Right lung (tissue), 2 donors: ENCODE measurements at regions not wholly inside any gene's neighbourhood (a gene's known extent, or its start where the extent isn't known, plus 50 kb on each side); places are given as distances from the start of the nearest gene placed in this dataset.
A peak's percentile ranks its signal among the peaks of the same experiment; 100 is the strongest.
"Not testable (repeated sequence)": the region's sequence is repeated elsewhere in the genome, so short reads cannot be mapped to it uniquely, and the experiment has no call there.

Experiments used
- DNase-seq, 2 donors: peaks; one replicate each; pipeline ENCODE4 v3.0.0-alpha.2; 2013

GRCh38 chr18:42545825-42546224, 569.7 kb downstream of the RIT2 start:
- no peak for DNase-seq

- no peak for DNase-seq
Measured at GRCh38 chr18:42548493-42548892, 567.0 kb downstream of the RIT2 start.

GRCh38 chr18:42549596-42549995, 565.9 kb downstream of the RIT2 start:
- DNase-seq, result no peak

DNA sequence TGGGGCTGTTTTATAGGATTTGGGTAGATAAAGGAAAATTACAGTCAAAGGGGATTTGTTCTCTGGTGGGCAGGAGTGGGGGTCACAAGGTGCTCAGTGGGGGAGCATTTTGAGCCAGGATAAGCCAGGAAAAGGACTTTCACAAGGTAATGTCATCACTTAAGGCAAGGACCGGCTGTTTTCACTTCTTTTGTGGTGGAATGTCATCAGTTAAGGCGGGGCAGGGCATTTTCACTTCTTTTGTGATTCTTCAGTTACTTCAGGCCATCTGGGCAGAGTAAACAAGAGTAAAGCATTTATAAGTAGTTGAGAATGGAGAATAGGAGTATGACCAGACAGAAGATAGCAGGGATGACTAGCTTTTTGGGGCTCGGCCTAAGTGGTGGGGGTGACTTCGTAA, 562.9 kb downstream of the RIT2 start:
- not testable (repeated sequence) for DNase-seq

GRCh38 chr18:42559069-42559690, 556.3 kb downstream of the RIT2 start:
- DNase-seq, result no peak

DNA sequence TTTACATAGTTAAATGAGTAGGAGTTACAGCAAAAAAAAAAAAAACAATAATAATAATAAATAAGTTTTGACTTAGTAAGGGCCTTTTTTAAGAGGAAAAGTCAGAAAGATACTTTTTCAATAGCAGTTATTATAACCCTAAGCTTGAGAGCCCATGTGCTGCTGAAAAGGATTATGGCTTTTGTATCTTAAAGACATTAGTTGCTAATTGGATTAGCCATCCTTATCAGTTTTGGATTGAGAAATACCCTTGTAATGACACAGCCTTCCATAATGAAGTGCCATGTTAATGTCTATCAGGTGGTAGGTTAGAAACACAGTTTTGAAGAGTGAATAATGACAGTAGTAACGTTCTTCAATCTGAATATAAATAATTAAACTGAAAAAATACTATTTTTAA, 554.0 kb downstream of the RIT2 start:
- no peak for DNase-seq

- no peak for DNase-seq
Measured at GRCh38 chr18:42563995-42564394, 551.5 kb downstream of the RIT2 start.

DNA sequence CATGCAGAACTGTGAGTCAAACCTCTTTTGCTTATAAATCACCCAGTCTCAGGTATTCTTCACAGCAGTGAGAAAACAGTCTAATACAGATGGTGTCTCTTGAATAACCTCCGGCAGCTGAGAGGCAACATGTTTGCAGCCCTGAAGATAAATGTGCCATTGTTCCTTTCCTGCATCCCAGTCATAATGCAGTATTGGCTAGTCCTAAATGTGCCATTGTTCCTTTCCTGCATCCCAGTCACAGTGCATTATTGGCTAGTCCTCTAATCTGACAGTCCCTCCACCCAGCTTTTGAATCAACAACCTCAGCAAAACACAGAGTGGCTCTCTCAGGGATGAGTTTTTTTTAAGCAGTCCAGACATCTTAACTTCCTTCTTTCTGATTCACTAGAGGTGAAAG, 550.7 kb downstream of the RIT2 start:
- no peak for DNase-seq

DNA sequence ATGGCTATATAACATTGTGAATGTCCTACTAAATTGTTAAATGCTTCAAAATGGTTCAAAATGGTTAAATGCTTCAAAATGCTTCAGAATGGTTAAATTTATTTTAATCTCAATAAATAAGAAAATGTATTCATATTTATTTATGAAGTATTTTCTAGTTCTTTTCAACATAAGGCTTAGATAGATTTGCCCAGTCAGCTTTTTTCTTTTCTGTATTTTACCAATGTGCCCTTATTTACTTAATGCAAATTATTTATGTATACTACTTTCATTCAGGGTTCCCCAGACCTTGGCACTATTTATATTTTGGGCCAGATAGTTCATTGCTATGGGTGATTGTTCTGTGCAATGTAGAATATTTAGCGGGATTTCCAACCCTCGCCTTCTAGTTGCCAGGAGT, 546.7 kb downstream of the RIT2 start:
- DNase-seq, result no peak

DNA sequence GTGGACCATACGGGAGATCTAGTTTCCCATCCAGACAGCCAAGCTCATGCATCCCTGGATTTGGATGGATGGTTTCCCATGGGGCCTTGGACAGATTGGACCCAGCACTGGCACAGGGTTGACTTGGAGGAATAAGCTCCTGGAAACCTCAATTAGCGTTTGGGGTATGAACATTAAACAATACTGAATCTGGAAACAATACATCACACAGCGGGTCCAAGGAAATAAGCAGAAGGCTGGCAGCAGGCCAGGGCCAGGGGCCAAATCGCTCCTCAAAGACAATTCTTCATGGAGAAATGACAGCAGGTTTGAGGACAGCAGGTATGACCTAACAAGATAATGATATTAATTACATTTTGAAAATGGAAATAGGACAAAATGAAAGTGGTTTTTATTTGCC, 540.6 kb downstream of the RIT2 start:
- no peak for DNase-seq

DNA sequence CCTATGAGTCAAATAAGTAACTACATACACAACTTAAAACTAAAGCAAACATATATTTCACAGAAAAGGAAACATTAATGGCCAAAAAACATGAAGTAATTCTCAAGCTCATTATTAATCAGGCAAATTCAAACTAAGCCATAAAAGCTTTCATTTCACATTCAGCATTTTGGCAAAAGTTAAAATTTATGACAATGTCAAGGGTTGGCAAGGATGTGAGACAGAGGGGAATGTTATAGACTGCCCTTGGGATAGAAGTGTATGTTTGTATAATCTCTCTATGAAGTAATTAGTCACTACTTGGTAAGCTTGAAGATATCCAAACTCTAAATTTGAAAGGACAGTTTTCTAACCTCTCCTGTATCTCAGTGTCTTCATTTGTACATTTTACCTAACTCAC, 539.4 kb downstream of the RIT2 start:
- no peak for DNase-seq

GRCh38 chr18:42578792-42579191, 536.7 kb downstream of the RIT2 start:
- DNase-seq, result no peak

- no peak for DNase-seq
Measured at GRCh38 chr18:42582266-42582665, 533.2 kb downstream of the RIT2 start.

DNA sequence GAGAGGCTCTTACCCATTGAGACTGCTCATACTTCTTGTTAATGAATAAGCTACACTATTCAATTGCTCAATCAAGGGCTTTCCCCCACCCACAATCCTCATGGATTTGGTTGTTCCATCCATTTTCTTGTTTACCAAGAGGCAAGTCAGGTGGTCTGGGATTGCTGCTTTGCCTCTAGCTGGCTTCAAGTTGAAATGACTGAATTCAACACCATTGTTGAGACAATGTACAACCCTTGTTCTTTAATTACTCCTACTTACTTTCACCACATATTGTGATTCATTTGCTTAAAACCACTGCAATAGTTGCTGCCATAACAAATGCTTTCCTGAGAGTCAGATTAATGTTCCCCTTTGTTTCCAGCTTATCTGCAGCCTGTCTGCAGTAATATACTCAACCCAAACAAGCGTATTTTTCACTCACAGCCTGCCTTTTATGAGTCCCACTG, 532.2 kb downstream of the RIT2 start:
- DNase-seq, result no peak

- DNase-seq, result no peak
Measured at GRCh38 chr18:42586601-42587000, 528.9 kb downstream of the RIT2 start.

DNA sequence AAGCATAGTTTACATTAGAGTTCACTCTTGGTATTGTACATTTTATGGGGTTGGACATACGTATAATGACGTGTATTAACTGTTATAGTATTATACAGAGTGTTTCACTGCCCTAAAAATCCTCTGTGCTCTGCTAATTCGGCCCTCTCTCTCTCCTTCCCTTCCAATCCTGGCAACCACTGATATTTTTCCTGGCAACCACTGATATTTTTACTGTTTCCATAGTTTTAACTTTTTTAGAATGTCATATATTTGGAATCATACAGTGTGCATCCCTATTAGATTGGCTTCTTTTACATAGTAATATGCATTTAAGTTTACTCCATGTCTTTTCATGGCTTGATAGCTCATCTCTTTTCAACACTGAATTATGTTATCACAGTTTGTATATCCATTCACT, 526.7 kb downstream of the RIT2 start:
- peak; percentile 12 for DNase-seq

- no peak for DNase-seq
Measured at GRCh38 chr18:42604820-42605219, 510.7 kb downstream of the RIT2 start.

DNA sequence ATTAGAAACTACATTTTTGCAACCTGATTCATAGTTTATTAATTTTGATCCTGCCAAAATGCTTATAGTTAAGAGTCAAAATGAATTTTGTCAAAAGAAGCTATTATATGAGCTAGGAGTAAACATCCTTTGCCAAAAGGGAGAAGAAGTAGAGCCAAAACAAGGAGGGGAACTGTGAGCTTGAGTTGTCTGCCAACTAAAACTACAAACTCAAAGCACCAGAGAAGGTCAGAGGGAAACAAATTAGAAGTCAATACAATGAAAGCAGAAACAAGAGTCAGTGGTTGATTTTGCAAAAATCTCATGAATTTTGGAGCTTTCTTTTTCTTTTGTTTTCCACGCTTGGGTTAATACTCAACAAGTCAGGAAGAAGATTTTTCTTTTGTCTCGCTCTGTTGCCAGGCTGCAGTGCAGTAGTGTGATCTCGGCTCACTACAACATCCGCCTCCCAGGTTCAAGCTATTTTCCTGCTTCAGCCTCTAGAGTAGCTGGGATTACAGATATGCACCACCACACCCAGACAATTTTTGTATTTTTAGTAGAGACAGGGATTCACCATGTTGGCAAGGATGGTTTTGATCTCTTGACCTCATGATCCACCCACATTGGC, 508.5 kb downstream of the RIT2 start:
- no peak for DNase-seq

GRCh38 chr18:42611134-42611533, 504.4 kb downstream of the RIT2 start:
- DNase-seq, result no peak

- no peak for DNase-seq
Measured at GRCh38 chr18:42614619-42615293, 500.7 kb downstream of the RIT2 start.

DNA sequence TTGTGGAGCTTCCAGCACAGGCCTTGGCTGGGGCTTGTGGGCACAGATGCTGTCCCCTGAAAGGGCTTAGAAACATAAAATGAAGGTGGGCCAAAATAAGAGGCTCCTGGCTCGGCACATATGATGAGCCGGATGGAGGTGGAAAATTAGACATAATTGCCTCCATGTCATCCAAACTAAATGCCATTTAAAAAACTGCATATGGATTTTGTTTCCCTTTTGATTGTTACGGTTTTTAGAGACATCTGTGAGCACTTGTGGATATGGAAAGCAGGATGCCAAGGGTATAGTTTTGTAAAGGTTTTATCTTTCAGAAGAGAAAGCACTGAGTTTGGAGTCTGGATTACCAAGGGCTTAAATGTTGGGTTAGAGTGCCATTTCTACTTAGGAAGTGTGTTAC, 498.3 kb downstream of the RIT2 start:
- no peak for DNase-seq

DNA sequence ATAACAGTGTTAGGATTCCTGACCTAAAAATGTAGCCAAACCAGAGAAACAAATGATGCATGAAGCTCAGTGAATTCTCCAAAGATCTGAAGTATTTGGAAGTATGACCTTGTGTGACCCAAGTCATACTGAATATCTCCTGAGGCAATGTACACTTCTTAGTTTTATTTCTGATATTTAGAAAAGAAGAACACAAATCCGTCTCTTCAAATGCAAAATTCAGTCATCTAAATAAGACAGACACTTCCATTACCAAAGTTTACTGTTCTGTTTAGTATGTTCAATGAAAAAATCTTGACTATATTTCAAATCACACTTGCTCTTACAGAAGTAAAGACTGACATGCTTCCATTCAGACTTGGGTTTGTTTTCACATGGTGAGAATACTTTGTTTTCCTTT, 495.7 kb downstream of the RIT2 start:
- DNase-seq, result no peak

DNA sequence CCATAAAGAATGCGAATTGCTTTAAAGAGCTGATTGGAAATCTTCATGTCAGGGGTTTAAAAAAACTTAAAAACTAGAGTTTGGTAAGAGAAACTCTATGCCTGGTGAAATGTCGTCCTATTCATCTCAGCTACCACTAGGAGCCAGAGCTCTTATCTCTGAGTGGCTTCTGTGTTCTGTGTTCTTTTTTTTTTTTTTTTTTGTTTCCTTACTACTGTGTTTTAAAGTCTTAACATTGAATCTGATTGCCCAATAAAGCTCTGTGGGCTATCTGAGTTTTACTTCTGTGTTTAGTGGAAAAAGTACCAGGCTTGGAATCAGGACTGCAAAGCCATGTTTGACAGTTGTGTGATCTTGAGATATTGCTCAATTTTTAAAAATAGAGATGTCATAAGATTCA, 494.8 kb downstream of the RIT2 start:
- no peak for DNase-seq

DNA sequence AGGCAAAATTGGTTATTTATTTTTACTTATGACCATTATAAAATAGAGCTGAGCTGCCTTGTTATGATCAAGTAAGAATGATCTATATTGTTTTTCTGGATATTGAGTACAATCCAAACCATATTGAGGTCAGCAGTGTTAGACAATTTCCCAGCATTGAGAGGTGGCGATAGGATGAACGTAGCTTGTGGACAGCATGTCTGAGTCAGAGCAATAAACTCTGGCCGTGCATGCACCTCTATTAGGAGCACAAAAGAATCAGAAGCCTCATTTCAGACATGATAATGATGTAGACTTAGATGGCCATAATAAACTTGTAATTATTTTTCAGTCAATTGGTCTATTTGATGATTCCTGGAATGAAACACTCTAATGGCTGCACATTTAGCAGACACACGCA, 491.6 kb downstream of the RIT2 start:
- DNase-seq, result no peak
